ENCODE measurements at regions not wholly inside any gene's neighbourhood (a gene's known extent, or its start where the extent isn't known, plus 50 kb on each side); places are given as distances from the start of the nearest gene placed in this dataset.
"Not testable (repeated sequence)": the region's sequence is repeated elsewhere in the genome, so short reads cannot be mapped to it uniquely, and the experiment has no call there.

- DNase-seq (ENCODE audit: low spot score): no peak
These were observed 155.3 kb downstream of the RAD51AP2 start for GRCh38 chr2:17362956-17363355.

GRCh38 chr2:17355608-17356329 lies 162.5 kb downstream of the RAD51AP2 start:
- no peak for DNase-seq (ENCODE audit: low spot score)

DNA sequence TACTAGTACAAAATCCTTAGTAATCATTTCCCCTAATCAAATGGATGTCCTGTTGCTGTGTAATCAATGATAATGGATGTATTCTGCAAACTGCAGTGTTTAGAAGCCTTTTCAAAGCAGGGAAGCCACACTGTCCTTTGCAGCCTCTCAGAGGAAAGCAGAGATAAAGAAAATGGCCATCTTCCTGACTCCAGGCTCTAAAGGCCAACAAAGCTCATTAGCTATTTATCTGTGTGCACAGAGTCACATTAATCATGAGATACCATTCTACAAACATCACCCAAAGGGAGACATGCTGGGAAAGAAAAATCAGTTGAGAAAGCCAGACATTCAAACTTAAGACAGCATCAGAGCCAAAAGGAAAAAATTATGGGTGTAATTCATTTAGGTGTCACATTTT lies 165.0 kb downstream of the RAD51AP2 start:
- no peak for DNase-seq (ENCODE audit: low spot score)

DNA sequence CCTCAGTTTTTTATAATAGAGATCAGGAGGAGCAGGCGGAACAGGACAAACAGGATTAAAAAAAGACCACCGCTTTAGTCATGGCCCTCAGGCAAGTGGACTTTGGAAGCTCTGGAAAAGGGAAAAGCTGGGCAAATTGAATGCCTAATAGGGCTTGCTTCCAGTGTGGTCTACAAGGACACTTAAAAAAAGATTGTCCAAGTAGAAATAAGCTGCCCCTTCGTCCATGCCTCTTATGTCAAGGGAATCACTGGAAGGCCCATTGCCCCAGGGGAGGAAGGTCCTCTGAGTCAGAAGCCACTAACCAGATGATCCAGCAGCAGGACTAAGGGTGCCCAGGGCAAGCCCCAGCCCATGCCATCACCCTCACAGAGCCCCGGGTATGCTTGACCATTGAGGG lies 175.5 kb downstream of the RAD51AP2 start:
- DNase-seq (ENCODE audit: low spot score): not testable (repeated sequence)

DNA sequence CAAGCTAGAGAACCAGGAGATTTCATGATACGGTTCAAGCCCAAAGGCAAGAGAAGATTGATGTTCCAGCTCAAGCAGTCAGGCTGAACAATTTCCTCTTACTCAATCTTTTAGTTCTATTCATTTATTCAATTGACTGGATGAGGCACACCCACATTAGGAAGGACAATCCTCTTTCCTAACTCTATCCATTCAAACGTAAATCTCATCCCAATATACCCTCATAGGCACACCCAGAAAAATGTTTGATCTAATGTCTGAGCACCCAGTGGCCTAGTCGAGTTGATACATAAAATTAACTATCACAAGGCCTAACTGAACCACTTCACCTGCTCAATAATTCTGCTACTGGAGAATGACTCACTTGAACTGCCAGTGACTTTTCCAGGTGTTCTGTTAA lies 180.7 kb downstream of the RAD51AP2 start:
- DNase-seq (ENCODE audit: low spot score): no peak

DNA sequence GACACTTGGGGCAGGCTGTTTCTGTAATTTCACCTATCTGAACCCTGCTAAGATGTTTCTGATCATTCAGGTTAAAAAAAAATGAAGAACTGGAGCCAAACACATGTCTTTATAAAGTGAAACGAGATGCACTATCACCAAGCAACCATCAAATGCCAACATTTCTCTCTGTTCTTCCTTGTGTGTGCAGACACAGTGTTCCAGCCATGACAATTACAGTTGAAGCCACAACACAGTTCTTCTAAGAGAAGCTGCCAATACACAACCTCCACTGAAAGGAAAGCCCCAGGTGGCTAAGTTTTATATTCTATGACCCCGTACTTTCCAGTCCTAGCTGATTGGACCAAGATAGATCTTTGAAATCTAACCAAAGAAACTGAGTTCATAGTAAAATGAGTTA lies 181.8 kb downstream of the RAD51AP2 start:
- no peak for DNase-seq (ENCODE audit: low spot score)

GRCh38 chr2:17334300-17334699 lies 183.9 kb downstream of the RAD51AP2 start:
- DNase-seq (ENCODE audit: low spot score): no peak

GRCh38 chr2:17331636-17332035 lies 186.6 kb downstream of the RAD51AP2 start:
- DNase-seq (ENCODE audit: low spot score): no peak

DNA sequence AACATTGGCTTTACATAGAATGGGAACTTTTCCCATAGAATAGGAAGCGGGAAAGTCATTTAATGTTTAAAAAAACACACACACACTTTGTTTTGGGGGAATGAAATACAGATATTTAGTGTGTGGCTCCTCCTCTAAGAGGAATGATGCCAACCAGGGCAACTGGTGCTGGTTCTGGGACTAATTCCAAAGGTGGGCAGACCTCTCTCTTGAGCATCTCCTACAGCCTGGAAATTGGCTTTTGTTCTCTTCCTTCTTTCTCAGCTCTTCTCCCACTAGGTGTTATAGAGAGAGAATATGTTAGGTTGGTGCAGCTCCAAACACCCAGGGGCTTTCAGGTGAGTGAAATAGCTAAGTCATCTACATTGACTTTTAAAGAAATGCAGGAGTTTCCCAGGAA lies 190.1 kb downstream of the RAD51AP2 start:
- DNase-seq (ENCODE audit: low spot score): no peak

GRCh38 chr2:17327649-17328048 lies 190.6 kb downstream of the RAD51AP2 start:
- DNase-seq (ENCODE audit: low spot score): no peak

DNA sequence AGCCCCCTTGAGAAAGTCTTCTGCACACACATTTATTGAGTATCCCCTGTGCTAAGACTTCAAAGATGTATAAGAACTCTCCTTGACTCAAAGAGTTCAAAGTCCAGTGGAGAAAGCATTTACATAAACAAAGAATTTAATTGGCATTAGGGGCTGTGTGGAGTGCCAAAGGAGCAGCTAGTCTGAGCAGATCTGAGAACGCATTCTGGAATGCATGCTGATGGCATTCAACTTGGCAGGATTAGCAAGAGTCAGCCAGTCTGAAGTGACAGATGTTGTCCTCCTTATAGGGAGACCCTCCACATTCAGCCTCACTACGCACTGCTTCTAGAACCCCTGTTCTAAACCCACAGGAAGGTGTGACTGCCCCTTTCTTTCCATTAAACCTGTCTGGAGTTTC lies 191.5 kb downstream of the RAD51AP2 start:
- DNase-seq (ENCODE audit: low spot score): no peak

DNA sequence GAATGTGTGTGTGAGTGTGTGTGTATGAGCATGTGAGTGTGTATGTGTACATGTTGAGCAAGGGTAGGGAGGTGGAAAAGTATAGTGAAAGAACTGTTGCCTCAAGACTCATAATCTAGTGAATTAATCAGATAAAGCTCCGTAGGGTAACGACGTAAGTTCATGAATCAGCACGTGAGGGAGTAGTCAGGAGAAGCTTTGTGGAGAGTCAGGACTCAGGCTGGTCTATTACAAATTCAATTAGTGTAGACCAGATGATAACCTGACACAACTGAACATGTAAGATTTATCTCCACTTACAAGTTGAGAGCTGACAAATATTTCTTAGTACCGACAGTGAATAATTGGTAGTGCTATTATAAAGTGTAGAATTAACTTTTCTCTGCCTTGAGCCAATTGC lies 194.5 kb downstream of the RAD51AP2 start:
- no peak for DNase-seq (ENCODE audit: low spot score)

GRCh38 chr2:17322461-17322860 lies 195.8 kb downstream of the RAD51AP2 start:
- DNase-seq (ENCODE audit: low spot score): no peak

GRCh38 chr2:17319090-17319489 lies 199.2 kb downstream of the RAD51AP2 start:
- DNase-seq (ENCODE audit: low spot score): no peak

GRCh38 chr2:17318013-17318412 lies 200.2 kb downstream of the RAD51AP2 start:
- no peak for DNase-seq (ENCODE audit: low spot score)

GRCh38 chr2:17317439-17317976 lies 200.7 kb downstream of the RAD51AP2 start:
- DNase-seq (ENCODE audit: low spot score): no peak

GRCh38 chr2:17313261-17313660 lies 205.0 kb downstream of the RAD51AP2 start:
- DNase-seq (ENCODE audit: low spot score): no peak

GRCh38 chr2:17311771-17312511 lies 206.3 kb downstream of the RAD51AP2 start:
- DNase-seq (ENCODE audit: low spot score): no peak

- no peak for DNase-seq (ENCODE audit: low spot score)
These were observed 207.1 kb downstream of the RAD51AP2 start for GRCh38 chr2:17311106-17311619.

DNA sequence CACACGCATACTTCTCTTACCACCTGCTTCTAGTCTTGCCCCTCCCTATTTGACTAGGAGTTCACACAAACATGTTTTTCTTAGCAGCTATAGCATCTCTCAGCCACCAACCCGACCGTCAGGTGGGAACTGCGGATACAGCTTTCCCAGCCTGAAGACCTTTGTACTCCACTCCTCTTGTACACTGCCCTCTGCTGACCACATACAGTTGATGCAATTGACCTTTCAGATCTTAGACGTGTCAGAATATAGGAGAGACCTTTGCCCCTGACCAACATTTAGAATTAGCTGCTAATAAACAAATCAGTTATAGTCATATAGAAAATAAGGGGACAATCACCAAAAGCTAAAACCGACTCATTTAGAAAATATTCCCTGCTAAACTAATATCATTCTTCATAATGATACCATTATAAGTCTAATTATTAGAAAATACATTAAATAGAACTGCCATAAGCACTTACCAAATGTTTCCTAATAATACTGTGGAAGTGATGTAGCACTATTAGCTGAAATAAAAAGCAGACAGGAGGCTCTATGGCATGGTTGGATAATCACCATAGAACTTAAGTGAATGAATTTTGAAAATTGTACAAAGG lies 208.4 kb downstream of the RAD51AP2 start:
- peak; percentile 63 for DNase-seq (ENCODE audit: low spot score)

GRCh38 chr2:17309181-17309580 lies 209.1 kb downstream of the RAD51AP2 start:
- DNase-seq (ENCODE audit: low spot score): no peak

- no peak for DNase-seq (ENCODE audit: low spot score)
These were observed 211.5 kb downstream of the RAD51AP2 start for GRCh38 chr2:17306706-17307105.

- DNase-seq (ENCODE audit: low spot score): no peak
These were observed 212.0 kb downstream of the RAD51AP2 start for GRCh38 chr2:17306219-17306618.

Data from ecto neural progenitor cell (in vitro differentiated cells).